GM12878 (cell line): ENCODE measurements at regions not wholly inside any gene's neighbourhood (a gene's known extent, or its start where the extent isn't known, plus 50 kb on each side); places are given as distances from the start of the nearest gene placed in this dataset.

ENCODE experiments used
- MXI1 ChIP-seq: fragments of 150-350 bp; IDR thresholded peaks from 2 replicates; pipeline ENCODE4 v1.6.1; 2011; ENCODE audit warnings: low read depth, mild to moderate bottlenecking, inconsistent platforms, low read length, improper control_type of control experiment
- NKRF ChIP-seq: fragments of 450-650 bp; conservative IDR thresholded peaks from 2 replicates; pipeline ENCODE4 v1.6.1; 2017; ENCODE audit warnings: mild to moderate bottlenecking, moderate library complexity
- POLR2AphosphoS2 ChIP-seq: IDR thresholded peaks from 2 replicates; pipeline ENCODE4 v1.6.1; 2011; ENCODE audit warnings: low read depth, mild to moderate bottlenecking, low read length, improper control_type of control experiment, moderate library complexity
- STAT3 ChIP-seq: IDR thresholded peaks from 2 replicates; pipeline ENCODE4 v1.6.1; 2011; ENCODE audit warnings: low read depth, low read length, improper control_type of control experiment
- ZBED1 ChIP-seq: IDR thresholded peaks from 2 replicates; pipeline ENCODE4 v1.6.1; 2016; ENCODE audit warnings: borderline replicate concordance
- ZNF274 ChIP-seq: IDR thresholded peaks from one replicate; pipeline ENCODE4 v1.8.0; 2011; ENCODE audit not compliant: insufficient read length, insufficient read depth
- ZZZ3 ChIP-seq: IDR thresholded peaks from 2 replicates; pipeline ENCODE4 v1.6.1; 2011; ENCODE audit warnings: low read depth; ENCODE audit not compliant: control insufficient read depth, insufficient read length

GRCh38 chr22:47727641-47728040 lies 965.2 kb downstream of the TBC1D22A start:
- no peak for TF ChIP-seq STAT3
- TF ChIP-seq ZZZ3: no peak
- TF ChIP-seq POLR2AphosphoS2: no peak
- no peak for TF ChIP-seq ZBED1
- no peak for TF ChIP-seq NKRF
- TF ChIP-seq MXI1: no peak
- no peak for TF ChIP-seq ZNF274
